ENCODE measurements at regions not wholly inside any gene's neighbourhood (a gene's known extent, or its start where the extent isn't known, plus 50 kb on each side); places are given as distances from the start of the nearest gene placed in this dataset.

- TF ChIP-seq, protein P1, sequence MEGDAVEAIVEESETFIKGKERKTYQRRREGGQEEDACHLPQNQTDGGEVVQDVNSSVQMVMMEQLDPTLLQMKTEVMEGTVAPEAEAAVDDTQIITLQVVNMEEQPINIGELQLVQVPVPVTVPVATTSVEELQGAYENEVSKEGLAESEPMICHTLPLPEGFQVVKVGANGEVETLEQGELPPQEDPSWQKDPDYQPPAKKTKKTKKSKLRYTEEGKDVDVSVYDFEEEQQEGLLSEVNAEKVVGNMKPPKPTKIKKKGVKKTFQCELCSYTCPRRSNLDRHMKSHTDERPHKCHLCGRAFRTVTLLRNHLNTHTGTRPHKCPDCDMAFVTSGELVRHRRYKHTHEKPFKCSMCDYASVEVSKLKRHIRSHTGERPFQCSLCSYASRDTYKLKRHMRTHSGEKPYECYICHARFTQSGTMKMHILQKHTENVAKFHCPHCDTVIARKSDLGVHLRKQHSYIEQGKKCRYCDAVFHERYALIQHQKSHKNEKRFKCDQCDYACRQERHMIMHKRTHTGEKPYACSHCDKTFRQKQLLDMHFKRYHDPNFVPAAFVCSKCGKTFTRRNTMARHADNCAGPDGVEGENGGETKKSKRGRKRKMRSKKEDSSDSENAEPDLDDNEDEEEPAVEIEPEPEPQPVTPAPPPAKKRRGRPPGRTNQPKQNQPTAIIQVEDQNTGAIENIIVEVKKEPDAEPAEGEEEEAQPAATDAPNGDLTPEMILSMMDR (IDR thresholded peaks at IDR 0.05; ENCODE audit: insufficient read depth, low read length): no peak
- TF ChIP-seq POLR2AphosphoS5 (IDR thresholded peaks at IDR 0.05; ENCODE audit: low read depth) (no peak), REST (IDR thresholded peaks at IDR 0.05; ENCODE audit: insufficient replicate concordance, low read depth) (no peak), SPI1 (IDR thresholded peaks at IDR 0.05; ENCODE audit: borderline replicate concordance, low read depth) (no peak), GABPA (IDR thresholded peaks at IDR 0.05; ENCODE audit: low read depth) (no peak)
Measured at GRCh38 chr5:6943197-6944112, 230.2 kb downstream of the TENT4A start.
